Endothelial cell of umbilical vein (primary cell): ENCODE measurements at regions not wholly inside any gene's neighbourhood (a gene's known extent, or its start where the extent isn't known, plus 50 kb on each side); places are given as distances from the start of the nearest gene placed in this dataset.

Experiments
- EZH2 ChIP-seq: IDR thresholded peaks from 2 replicates; pipeline ENCODE4 v1.6.1; 2012; ENCODE audit warnings: borderline replicate concordance, low read depth, mild to moderate bottlenecking, moderate library complexity, low read length, inconsistent platforms; ENCODE audit not compliant: severe bottlenecking
- FOS ChIP-seq: IDR thresholded peaks from 2 replicates; pipeline ENCODE4 v1.6.1; 2011; ENCODE audit warnings: mild to moderate bottlenecking, low read length, moderate library complexity, borderline replicate concordance; ENCODE audit not compliant: insufficient read depth
- JUN ChIP-seq: IDR thresholded peaks from 2 replicates; pipeline ENCODE4 v1.6.1; 2011; ENCODE audit warnings: borderline replicate concordance, low read depth; ENCODE audit not compliant: insufficient read length, insufficient read depth
- POLR2A ChIP-seq: IDR thresholded peaks from 2 replicates; pipeline ENCODE4 v1.6.1; 2012; ENCODE audit warnings: low read depth, mild to moderate bottlenecking, control low read depth, low read length
- POLR2AphosphoS5 ChIP-seq: IDR thresholded peaks from 2 replicates; pipeline ENCODE4 v1.6.1; 2012; ENCODE audit warnings: low read depth, mild to moderate bottlenecking, control low read depth, low read length, moderate library complexity; ENCODE audit not compliant: insufficient read depth
- TF ChIP-seq, protein P1 (sequence below), 2 donors: IDR thresholded peaks; 1 replicate in 1 of 2; 2 replicates in 1 of 2; pipeline ENCODE4 v1.5.1; 2011; ENCODE audit warnings: low read length in 2 of 2, mild to moderate bottlenecking in 2 of 2, moderate library complexity in 2 of 2, control low read depth in 1 of 2, inconsistent platforms in 1 of 2, low read depth in 1 of 2; ENCODE audit not compliant: insufficient read depth in 1 of 2; ENCODE audit errors: extremely low read depth in 1 of 2
- TF ChIP-seq, protein P2 (sequence below): IDR thresholded peaks from 2 replicates; pipeline ENCODE4 v1.6.1; 2011; ENCODE audit not compliant: insufficient read depth, insufficient read length

DNA sequence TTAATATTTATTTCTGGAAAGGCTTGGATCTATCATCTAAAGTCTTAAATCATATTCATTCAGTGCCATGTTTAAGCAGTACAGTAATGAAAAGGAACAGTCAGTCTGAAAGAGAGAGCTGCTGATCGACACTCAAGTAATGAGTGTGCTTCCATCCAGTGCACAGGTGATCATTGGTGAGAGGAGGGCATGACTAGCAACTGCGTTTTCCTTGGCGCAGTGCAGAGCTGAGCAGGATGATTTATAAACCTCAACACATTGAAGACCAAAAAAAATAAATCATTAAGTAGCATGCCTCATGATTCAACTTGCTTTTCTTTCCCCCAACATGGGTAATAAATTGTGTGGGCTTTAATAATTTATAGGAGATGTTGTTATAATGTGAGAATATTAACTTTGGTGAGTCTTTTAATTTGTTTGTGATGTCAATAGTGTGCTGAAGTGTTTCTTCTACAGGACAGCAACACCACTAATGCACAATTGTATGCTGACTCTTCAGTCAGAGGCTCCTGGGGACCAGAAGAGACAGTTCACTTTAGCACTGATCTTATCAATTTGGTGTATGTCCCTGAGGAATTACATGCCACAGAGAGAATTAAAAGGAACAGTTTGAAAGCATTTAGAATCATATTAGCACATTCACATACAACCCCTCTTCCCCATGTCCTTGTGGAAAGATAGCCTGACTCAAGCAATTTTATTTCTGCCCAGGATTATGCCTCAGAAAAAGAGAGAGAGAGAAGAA lies 199.7 kb upstream of the ADGRL2 start:
- TF ChIP-seq JUN (no peak), POLR2A (no peak), POLR2AphosphoS5 (no peak), EZH2 (no peak), FOS (no peak)
- TF ChIP-seq, protein P1, sequence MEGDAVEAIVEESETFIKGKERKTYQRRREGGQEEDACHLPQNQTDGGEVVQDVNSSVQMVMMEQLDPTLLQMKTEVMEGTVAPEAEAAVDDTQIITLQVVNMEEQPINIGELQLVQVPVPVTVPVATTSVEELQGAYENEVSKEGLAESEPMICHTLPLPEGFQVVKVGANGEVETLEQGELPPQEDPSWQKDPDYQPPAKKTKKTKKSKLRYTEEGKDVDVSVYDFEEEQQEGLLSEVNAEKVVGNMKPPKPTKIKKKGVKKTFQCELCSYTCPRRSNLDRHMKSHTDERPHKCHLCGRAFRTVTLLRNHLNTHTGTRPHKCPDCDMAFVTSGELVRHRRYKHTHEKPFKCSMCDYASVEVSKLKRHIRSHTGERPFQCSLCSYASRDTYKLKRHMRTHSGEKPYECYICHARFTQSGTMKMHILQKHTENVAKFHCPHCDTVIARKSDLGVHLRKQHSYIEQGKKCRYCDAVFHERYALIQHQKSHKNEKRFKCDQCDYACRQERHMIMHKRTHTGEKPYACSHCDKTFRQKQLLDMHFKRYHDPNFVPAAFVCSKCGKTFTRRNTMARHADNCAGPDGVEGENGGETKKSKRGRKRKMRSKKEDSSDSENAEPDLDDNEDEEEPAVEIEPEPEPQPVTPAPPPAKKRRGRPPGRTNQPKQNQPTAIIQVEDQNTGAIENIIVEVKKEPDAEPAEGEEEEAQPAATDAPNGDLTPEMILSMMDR (IDR thresholded peaks at IDR 0.05; ENCODE audit: extremely low read depth in 1 of 2, insufficient read depth in 1 of 2, low read depth in 1 of 2, low read length in 2 of 2) = no peak
- TF ChIP-seq, protein P2, sequence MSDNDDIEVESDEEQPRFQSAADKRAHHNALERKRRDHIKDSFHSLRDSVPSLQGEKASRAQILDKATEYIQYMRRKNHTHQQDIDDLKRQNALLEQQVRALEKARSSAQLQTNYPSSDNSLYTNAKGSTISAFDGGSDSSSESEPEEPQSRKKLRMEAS = no peak
